ENCODE measurements at regions not wholly inside any gene's neighbourhood (a gene's known extent, or its start where the extent isn't known, plus 50 kb on each side); places are given as distances from the start of the nearest gene placed in this dataset.

- TF ChIP-seq EZH2 (IDR thresholded peaks at IDR 0.05) (no peak), POLR2AphosphoS5 (IDR thresholded peaks at IDR 0.05; ENCODE audit: borderline replicate concordance, low read depth, low read length) (no peak), FOXP2 (optimal IDR thresholded peaks at IDR 0.05; ENCODE audit: control extremely low read depth, extremely low read length, insufficient read depth) (no peak)
Observed at GRCh38 chr22:47898946-47899345, 1136.5 kb downstream of the TBC1D22A start.
